ENCODE measurements at regions not wholly inside any gene's neighbourhood (a gene's known extent, or its start where the extent isn't known, plus 50 kb on each side); places are given as distances from the start of the nearest gene placed in this dataset.

DNA sequence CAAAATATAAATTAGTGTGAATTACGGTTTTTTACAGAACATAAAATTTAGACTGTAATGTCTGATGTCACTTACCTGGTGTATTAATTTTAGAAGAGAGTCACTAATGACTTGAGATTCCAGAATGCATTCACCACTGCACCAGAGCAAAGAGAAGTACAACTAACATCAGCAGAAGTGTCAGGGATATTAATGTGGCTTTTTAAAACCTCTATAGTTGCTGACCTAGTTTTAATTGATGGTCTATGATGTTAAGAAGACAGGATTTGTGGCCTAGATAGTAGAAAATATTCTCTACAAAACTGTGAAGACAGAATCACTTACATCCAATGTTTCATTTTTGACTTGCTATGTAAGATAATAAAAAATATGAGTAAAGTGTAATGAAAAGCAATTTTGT is 1181.6 kb downstream of the RAPGEF2 start:
- Histone ChIP-seq H3K27ac (no peak overlapping the region), H3K9ac (no peak overlapping the region), H3K4me3 (ENCODE audit: low read depth, low read length) (no peak overlapping the region), H3K36me3 (ENCODE audit: control insufficient read depth, insufficient read depth, low read length) (no peaks in the 10 kb centered on the region), H3K9me3 (ENCODE audit: control insufficient read depth, low read length) (no peaks in the 10 kb centered on the region), H3K27me3 (ENCODE audit: control insufficient read depth, insufficient read depth, low read length) (no peaks in the 10 kb centered on the region), H3K4me2 (ENCODE audit: low read length) (no peak overlapping the region), H2AFZ (no peak overlapping the region), H3K79me2 (no peaks in the 10 kb centered on the region), H3K4me1 (no peaks in the 10 kb centered on the region)
- TF ChIP-seq, protein P1, sequence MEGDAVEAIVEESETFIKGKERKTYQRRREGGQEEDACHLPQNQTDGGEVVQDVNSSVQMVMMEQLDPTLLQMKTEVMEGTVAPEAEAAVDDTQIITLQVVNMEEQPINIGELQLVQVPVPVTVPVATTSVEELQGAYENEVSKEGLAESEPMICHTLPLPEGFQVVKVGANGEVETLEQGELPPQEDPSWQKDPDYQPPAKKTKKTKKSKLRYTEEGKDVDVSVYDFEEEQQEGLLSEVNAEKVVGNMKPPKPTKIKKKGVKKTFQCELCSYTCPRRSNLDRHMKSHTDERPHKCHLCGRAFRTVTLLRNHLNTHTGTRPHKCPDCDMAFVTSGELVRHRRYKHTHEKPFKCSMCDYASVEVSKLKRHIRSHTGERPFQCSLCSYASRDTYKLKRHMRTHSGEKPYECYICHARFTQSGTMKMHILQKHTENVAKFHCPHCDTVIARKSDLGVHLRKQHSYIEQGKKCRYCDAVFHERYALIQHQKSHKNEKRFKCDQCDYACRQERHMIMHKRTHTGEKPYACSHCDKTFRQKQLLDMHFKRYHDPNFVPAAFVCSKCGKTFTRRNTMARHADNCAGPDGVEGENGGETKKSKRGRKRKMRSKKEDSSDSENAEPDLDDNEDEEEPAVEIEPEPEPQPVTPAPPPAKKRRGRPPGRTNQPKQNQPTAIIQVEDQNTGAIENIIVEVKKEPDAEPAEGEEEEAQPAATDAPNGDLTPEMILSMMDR (IDR thresholded peaks at IDR 0.05), result no peak

DNA sequence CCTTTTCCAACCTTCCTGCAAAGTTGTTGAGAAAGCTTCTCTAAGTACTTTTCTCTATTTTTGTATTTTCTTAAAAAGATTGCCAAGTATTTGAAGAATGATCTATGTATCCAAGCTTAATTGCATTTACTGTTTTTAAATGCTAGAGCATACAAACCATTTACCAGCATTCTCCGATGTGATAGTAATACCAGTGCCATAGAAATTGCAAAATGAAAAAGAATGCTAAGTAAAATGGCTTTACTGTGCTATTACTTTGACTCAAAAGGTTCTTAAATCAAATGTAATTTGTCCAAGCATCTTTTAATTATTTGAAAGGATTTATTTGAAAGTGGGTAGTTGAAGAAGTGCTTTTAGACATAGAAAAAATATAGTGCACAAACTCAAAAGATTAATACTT is 1183.2 kb downstream of the RAPGEF2 start:
- H3K27ac ChIP-seq, result no peak overlapping the region
- TF ChIP-seq, protein P1 (IDR thresholded peaks at IDR 0.05), result no peak
- H3K9ac ChIP-seq, result no peak overlapping the region
- no peak overlapping the region for H3K4me2 ChIP-seq (ENCODE audit: low read length)
- H3K4me3 ChIP-seq (ENCODE audit: low read depth, low read length), result no peak overlapping the region
- H3K36me3 ChIP-seq (ENCODE audit: control insufficient read depth, insufficient read depth, low read length), result no peaks in the 10 kb centered on the region
- no peak overlapping the region for H2AFZ ChIP-seq
- H3K4me1 ChIP-seq, result no peaks in the 10 kb centered on the region
- no peaks in the 10 kb centered on the region for H3K9me3 ChIP-seq (ENCODE audit: control insufficient read depth, low read length)
- no peaks in the 10 kb centered on the region for H3K79me2 ChIP-seq
- H3K27me3 ChIP-seq (ENCODE audit: control insufficient read depth, insufficient read depth, low read length), result no peaks in the 10 kb centered on the region

DNA sequence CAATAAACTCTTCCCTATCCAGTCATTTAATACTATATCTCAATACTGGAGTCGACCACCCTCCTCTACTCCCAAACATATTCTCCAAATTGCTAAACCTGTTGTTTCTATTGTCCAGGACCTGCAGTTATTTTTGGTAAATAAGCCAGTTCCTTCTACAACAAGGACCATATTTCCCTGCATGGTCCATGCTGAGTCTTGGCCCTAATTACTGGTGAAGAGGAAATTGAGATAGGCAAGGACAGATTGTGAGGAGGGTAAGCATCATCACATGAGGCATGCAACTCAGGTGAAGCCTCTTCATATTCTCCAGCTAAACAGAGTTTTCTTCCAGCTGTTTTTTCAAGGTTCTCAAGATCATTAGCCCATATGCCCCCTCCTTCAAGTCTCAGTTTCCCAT is 1193.6 kb downstream of the RAPGEF2 start:
- no peak overlapping the region for H3K4me3 ChIP-seq (ENCODE audit: low read depth, low read length)
- no peak overlapping the region for H3K9ac ChIP-seq
- H3K79me2 ChIP-seq, result no peaks in the 10 kb centered on the region
- no peak overlapping the region for H3K4me2 ChIP-seq (ENCODE audit: low read length)
- no peaks in the 10 kb centered on the region for H3K36me3 ChIP-seq (ENCODE audit: control insufficient read depth, insufficient read depth, low read length)
- TF ChIP-seq, protein P1 (IDR thresholded peaks at IDR 0.05), result no peak
- no peaks in the 10 kb centered on the region for H3K27me3 ChIP-seq (ENCODE audit: control insufficient read depth, insufficient read depth, low read length)
- no peaks in the 10 kb centered on the region for H3K4me1 ChIP-seq
- H3K27ac ChIP-seq, result no peak overlapping the region
- H2AFZ ChIP-seq, result no peak overlapping the region
- H3K9me3 ChIP-seq (ENCODE audit: control insufficient read depth, low read length), result no peaks in the 10 kb centered on the region

DNA sequence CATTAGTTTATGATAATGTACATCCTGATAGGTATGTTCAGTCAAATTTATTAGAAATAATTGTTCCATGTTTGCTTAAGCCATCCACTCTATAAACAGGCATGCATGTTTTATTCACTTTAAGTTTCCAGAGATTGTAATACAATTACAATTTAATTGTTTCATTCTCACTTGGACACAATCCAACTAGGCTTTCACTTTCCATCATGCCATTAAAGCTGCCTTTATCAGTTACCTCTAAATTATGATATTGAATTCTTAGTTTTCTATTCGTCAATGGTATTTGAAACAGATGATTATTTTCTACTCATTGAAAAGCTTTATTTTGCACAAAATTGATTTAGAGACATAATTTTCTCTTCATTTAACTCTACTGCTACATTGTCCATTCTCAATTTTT is 1196.3 kb downstream of the RAPGEF2 start:
- TF ChIP-seq, protein P1 (IDR thresholded peaks at IDR 0.05), result no peak
- Histone ChIP-seq H3K4me3 (ENCODE audit: low read depth, low read length) (no peak overlapping the region), H2AFZ (no peak overlapping the region), H3K9me3 (ENCODE audit: control insufficient read depth, low read length) (no peaks in the 10 kb centered on the region), H3K27ac (no peak overlapping the region), H3K4me2 (ENCODE audit: low read length) (no peak overlapping the region), H3K79me2 (no peaks in the 10 kb centered on the region), H3K36me3 (ENCODE audit: control insufficient read depth, insufficient read depth, low read length) (no peaks in the 10 kb centered on the region), H3K4me1 (no peaks in the 10 kb centered on the region), H3K9ac (no peak overlapping the region), H3K27me3 (ENCODE audit: control insufficient read depth, insufficient read depth, low read length) (no peaks in the 10 kb centered on the region)

DNA sequence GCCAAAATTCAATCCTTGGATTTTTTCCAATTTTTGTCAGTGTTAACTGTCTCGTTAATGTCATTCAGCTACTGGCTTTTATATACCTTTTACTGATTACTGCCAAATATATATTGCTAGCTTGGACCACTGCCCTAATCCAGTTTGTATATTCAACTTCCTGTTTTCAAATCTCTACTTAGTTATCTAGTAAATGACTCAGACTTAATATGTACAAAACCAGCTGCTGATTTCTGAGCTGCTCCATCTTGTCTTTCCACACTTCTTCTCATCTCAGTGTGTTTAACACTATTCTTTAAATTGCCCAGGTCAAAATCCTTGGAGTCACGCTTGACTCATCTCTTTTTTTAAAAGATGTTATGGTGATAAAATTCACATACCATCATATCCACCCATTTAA is 1196.7 kb downstream of the RAPGEF2 start:
- H2AFZ ChIP-seq, result no peak overlapping the region
- H3K4me2 ChIP-seq (ENCODE audit: low read length), result no peak overlapping the region
- no peak overlapping the region for H3K4me3 ChIP-seq (ENCODE audit: low read depth, low read length)
- no peaks in the 10 kb centered on the region for H3K4me1 ChIP-seq
- no peaks in the 10 kb centered on the region for H3K36me3 ChIP-seq (ENCODE audit: control insufficient read depth, insufficient read depth, low read length)
- no peaks in the 10 kb centered on the region for H3K27me3 ChIP-seq (ENCODE audit: control insufficient read depth, insufficient read depth, low read length)
- TF ChIP-seq, protein P1 (IDR thresholded peaks at IDR 0.05), result no peak
- H3K79me2 ChIP-seq, result no peaks in the 10 kb centered on the region
- H3K9me3 ChIP-seq (ENCODE audit: control insufficient read depth, low read length), result no peaks in the 10 kb centered on the region
- H3K27ac ChIP-seq, result no peak overlapping the region
- H3K9ac ChIP-seq, result no peak overlapping the region

Measured in parathyroid adenoma (tissue), 2 donors.